ENCODE measurements at regions not wholly inside any gene's neighbourhood (a gene's known extent, or its start where the extent isn't known, plus 50 kb on each side); places are given as distances from the start of the nearest gene placed in this dataset.

DNA sequence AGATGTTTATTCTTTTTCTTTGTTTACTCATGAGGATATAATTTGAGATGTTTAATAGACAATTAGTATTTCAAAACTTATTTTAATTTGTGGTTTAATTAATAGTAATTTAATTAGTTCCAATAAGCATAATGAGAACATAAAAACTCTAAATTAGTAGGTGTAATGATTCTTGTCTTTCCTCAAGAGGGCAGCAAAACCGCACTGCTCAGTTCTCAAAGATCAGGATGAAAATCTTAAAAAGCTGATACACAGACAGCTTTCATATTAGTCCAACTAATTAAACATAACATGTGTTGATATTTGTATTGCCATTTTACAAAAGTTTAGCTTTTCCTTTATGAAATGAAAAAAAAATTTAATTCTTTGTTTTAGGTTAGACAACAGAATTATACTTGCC is 106.7 kb upstream of the C21orf91 start:
- TF ChIP-seq, protein P1, sequence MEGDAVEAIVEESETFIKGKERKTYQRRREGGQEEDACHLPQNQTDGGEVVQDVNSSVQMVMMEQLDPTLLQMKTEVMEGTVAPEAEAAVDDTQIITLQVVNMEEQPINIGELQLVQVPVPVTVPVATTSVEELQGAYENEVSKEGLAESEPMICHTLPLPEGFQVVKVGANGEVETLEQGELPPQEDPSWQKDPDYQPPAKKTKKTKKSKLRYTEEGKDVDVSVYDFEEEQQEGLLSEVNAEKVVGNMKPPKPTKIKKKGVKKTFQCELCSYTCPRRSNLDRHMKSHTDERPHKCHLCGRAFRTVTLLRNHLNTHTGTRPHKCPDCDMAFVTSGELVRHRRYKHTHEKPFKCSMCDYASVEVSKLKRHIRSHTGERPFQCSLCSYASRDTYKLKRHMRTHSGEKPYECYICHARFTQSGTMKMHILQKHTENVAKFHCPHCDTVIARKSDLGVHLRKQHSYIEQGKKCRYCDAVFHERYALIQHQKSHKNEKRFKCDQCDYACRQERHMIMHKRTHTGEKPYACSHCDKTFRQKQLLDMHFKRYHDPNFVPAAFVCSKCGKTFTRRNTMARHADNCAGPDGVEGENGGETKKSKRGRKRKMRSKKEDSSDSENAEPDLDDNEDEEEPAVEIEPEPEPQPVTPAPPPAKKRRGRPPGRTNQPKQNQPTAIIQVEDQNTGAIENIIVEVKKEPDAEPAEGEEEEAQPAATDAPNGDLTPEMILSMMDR (IDR thresholded peaks at IDR 0.05) = peak; percentile 70; the same call in 1 of the 2 replicates
- peak; percentile 7 for DNase-seq
- Mint-ChIP-seq H3K4me3 (no peak overlapping the region), H3K4me1 (ENCODE audit: low read depth) (peaks cover 11% of the 10 kb centered on the region), H3K27me3 (ENCODE audit: insufficient read depth) (peaks cover 10% of the 10 kb centered on the region; the same call in 1 of the 2 replicates), H3K27ac (no peak overlapping the region), H3K36me3 (ENCODE audit: low read depth) (no peaks in the 10 kb centered on the region), H3K9me3 (no peaks in the 10 kb centered on the region)

- Mint-ChIP-seq H3K27me3 (ENCODE audit: insufficient read depth) (peaks cover 11% of the 10 kb centered on the region), H3K27ac (no peak overlapping the region), H3K4me1 (ENCODE audit: low read depth) (peaks cover 11% of the 10 kb centered on the region), H3K9me3 (peaks cover 2% of the 10 kb centered on the region), H3K36me3 (ENCODE audit: low read depth) (0 out of 2 replicates have a peak, but pooled peaks cover 2% of the 10 kb centered on the region), H3K4me3 (no peak overlapping the region)
- TF ChIP-seq, protein P1 (IDR thresholded peaks at IDR 0.05) = peak; percentile 94
- peak; percentile 59 for DNase-seq
Measured at GRCh38 chr21:17925000-17925610, 105.9 kb upstream of the C21orf91 start.

DNA sequence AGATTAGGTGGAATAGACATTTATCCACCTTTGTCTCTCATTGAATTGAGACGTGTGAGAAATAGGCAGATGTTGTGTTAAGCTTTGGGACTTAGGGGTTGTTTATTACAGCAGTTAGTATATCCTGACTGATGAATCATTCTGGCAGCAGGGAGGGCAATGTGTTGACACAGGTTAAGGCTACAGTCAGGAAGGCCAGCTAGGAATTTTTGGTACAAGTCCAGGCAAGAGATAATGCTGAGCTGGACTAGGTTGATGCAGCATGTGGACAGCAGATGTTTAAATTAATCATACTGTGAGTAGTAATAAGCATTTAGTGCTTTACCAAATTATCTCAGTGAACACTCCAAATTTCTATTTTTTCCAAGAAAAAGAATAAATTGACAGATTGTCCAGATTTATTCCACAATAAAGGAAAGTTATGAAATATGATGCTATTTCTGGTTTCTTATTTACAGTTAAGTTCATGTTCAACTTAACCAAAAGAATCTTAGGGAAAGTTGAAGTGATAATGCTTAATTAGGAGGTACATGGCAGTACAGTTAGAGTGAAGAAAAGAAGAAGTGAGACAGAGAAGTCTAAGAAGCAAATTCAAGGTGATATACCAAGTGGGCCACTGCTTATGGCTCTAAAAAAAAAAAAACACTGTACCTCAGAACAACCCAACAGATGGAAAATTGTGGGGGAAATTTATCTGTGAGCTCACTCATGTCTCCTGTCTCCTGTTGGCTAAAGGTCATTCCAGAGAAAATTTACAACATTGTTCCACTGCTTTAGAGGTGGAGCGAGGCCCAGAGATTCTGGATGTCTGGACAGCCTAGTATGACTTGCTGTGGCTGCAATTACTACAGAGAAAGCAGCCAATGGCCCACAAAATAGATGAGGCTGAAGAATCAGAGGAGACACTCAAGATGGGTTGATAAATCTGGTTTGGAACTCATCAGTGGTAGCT is 102.7 kb upstream of the C21orf91 start:
- DNase-seq = peak; percentile 54
- no peak overlapping the region for H3K27ac Mint-ChIP-seq
- H3K27me3 Mint-ChIP-seq (ENCODE audit: insufficient read depth) = peaks cover 17% of the 10 kb centered on the region
- TF ChIP-seq, protein P1 (IDR thresholded peaks at IDR 0.05) = no peak
- peaks cover 11% of the 10 kb centered on the region for H3K4me1 Mint-ChIP-seq (ENCODE audit: low read depth)
- peaks cover 7% of the 10 kb centered on the region for H3K9me3 Mint-ChIP-seq
- H3K36me3 Mint-ChIP-seq (ENCODE audit: low read depth) = 0 out of 2 replicates have a peak, but pooled peaks cover 6% of the 10 kb centered on the region
- H3K4me3 Mint-ChIP-seq = no peak overlapping the region

DNA sequence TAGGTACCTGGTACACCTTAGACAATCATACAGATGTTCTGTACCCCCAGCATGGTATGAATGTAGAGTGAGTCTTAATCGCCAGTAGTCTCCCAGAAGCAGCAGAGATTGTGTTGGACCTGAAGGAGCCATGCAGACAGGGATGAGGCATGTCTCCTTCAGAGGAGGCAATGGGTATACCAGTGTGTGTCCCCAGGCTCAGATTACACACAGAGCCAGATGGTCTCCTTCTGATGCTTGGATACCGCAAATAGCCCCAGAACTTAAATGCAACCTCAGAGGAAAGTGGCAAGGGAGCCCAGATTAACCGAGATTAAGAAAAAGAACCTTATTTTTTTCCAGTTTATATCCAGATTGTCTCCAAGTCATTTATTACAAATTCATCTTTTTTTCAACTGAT is 96.8 kb upstream of the C21orf91 start:
- Mint-ChIP-seq H3K36me3 (ENCODE audit: low read depth) (0 out of 2 replicates have a peak, but pooled peaks cover 6% of the 10 kb centered on the region), H3K9me3 (peaks cover 7% of the 10 kb centered on the region), H3K4me1 (ENCODE audit: low read depth) (peaks cover 5% of the 10 kb centered on the region), H3K27ac (no peak overlapping the region), H3K27me3 (ENCODE audit: insufficient read depth) (peaks cover 10% of the 10 kb centered on the region), H3K4me3 (no peak overlapping the region)
- no peak for DNase-seq
- TF ChIP-seq, protein P1 (IDR thresholded peaks at IDR 0.05) = no peak

DNA sequence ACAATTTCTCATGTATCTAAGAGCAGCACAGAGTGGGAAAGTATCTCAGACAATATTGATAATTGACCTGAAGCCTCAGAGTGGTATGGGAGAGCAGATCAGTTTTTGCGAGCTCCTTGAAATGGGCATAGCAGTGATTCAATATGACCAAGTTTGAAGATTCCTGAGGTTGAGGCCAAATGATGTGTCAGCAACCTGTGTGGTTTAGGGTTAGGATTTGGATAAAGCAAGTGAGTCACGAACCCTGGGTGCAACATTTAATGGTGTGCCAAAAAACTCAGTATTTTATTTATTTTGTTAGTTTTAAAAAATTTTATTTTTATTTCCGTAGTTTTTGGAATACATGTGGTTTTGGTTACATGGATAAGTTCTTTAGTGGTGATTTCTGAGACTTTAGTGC is 92.5 kb upstream of the C21orf91 start:
- TF ChIP-seq, protein P1 (IDR thresholded peaks at IDR 0.05) = no peak
- Mint-ChIP-seq H3K4me3 (no peak overlapping the region), H3K36me3 (ENCODE audit: low read depth) (no peaks in the 10 kb centered on the region), H3K9me3 (no peaks in the 10 kb centered on the region), H3K27me3 (ENCODE audit: insufficient read depth) (peaks cover 3% of the 10 kb centered on the region), H3K27ac (no peak overlapping the region), H3K4me1 (ENCODE audit: low read depth) (peaks cover 5% of the 10 kb centered on the region)
- peak; percentile 65 for DNase-seq

Data from HFFc6 (cell line).